HFF-Myc (cell line): ENCODE measurements at regions not wholly inside any gene's neighbourhood (a gene's known extent, or its start where the extent isn't known, plus 50 kb on each side); places are given as distances from the start of the nearest gene placed in this dataset.

Experiments used
- DNase-seq: peaks from one replicate; pipeline ENCODE4 v3.0.0-alpha.2; 2011; ENCODE audit warnings: low read depth; ENCODE audit errors: extremely low read depth
- H3K4me3 ChIP-seq: replicated peaks from 2 replicates; pipeline ENCODE4 v1.5.1; 2011; ENCODE audit warnings: low read depth, mild to moderate bottlenecking, control low read depth, low read length
- TF ChIP-seq, protein P1 (sequence below): IDR thresholded peaks from 2 replicates; pipeline ENCODE4 v1.5.1; 2012; ENCODE audit warnings: mild to moderate bottlenecking, low read depth, low read length, control low read depth; ENCODE audit errors: missing control alignments

DNA sequence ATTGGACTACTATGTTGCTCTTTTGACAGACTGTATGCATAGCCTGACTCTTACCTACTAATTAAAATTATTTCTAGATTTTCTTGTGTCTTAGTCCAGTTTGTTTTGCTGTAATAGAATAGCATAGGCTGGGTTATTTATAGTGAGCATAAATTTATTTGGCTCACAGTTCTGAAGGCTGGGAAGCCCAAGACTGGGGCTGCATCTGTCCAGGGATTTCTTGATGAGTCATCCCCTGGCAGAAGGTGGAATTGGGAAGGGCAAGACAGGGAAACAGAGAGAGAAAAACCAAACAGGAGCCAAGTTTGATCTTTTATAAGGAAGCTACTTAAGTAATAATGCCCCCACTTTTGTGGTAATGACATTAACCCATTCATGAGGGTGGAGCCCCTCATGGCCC is 759.2 kb upstream of the LRFN5 start:
- no peak for DNase-seq
- H3K4me3 ChIP-seq = no peak overlapping the region
- TF ChIP-seq, protein P1, sequence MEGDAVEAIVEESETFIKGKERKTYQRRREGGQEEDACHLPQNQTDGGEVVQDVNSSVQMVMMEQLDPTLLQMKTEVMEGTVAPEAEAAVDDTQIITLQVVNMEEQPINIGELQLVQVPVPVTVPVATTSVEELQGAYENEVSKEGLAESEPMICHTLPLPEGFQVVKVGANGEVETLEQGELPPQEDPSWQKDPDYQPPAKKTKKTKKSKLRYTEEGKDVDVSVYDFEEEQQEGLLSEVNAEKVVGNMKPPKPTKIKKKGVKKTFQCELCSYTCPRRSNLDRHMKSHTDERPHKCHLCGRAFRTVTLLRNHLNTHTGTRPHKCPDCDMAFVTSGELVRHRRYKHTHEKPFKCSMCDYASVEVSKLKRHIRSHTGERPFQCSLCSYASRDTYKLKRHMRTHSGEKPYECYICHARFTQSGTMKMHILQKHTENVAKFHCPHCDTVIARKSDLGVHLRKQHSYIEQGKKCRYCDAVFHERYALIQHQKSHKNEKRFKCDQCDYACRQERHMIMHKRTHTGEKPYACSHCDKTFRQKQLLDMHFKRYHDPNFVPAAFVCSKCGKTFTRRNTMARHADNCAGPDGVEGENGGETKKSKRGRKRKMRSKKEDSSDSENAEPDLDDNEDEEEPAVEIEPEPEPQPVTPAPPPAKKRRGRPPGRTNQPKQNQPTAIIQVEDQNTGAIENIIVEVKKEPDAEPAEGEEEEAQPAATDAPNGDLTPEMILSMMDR = no peak

DNA sequence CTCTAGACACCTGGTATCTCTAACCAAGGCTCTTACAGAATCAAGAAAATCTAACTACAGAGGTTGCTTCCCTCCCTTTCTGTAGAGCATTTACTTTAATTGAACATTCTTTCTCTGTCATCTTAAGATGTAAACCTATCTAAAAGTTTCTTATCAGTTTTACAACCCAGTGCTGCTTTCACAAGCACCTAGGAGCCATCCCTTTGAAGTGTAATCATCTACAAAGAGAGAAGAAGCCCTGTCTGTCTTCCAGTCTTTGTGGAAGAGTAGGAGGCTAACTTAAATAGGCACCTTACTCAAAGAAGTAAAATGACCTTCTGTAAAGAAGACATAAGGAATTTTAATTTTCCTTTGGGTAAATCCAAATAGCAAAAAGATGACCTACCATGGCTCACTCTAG is 763.9 kb upstream of the LRFN5 start:
- H3K4me3 ChIP-seq = no peak overlapping the region
- no peak for DNase-seq
- TF ChIP-seq, protein P1 = no peak

DNA sequence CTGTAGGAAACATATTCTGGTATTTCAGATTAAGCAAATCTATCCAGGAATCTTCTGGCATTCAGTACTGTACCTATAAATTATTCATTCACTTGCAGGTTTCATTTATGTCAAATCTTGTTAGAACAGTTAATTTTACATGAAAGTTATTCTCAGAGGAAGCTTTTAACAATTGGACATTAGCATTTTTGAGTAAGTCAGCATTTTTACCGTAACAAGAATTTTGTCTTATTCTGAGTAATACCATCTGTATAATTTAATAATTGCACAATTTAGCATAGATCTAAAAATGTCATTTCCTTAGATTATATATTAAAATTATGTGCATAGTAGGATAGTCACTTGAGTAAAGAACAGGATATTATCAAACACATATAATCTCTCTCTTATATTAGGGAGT is 764.8 kb upstream of the LRFN5 start:
- no peak overlapping the region for H3K4me3 ChIP-seq
- TF ChIP-seq, protein P1 = no peak

DNA sequence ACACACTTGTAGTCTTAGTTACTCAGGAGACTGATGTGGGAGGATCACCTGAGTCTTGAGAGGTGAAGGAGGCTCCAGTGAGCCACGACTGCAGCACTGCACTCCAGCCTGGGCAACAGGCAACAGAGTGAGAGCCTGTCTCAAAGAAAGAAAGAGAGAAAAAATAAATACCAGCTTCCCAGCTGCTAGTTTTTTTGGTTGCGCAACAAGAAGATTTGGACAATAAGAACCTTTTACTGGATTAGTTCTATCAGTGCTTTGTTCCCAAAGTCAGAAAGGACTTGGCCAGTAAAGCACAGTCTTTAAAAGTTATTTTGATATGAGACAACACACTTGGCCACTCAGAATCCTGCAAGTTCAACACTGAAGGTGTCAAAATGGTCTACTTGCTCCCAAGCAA is 768.1 kb upstream of the LRFN5 start:
- DNase-seq = no peak

More for the DNA sequence above, 764.8 kb upstream of the LRFN5 start:
- no peak for DNase-seq

DNA sequence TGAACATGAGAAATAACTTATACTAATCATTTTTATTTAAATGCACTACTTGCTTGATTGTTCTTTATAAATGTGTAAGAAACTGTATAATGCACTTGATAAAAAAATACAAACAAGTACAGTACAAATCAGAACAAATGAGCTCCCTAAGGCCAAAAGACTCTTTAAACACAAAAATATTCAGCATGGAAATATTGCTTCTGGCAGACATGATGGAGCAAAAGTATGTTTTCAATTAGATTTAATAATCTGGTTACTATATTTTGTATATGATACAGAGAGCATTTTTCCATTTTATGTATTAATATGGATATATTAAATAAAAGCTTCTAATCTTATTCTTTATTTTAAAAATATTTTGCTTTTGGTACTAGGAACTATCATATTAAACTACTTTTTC is 800.2 kb upstream of the LRFN5 start:
- DNase-seq = no peak
- no peak overlapping the region for H3K4me3 ChIP-seq
- TF ChIP-seq, protein P1 = no peak

More for the DNA sequence above, 768.1 kb upstream of the LRFN5 start:
- no peak overlapping the region for H3K4me3 ChIP-seq
- TF ChIP-seq, protein P1 = no peak

DNA sequence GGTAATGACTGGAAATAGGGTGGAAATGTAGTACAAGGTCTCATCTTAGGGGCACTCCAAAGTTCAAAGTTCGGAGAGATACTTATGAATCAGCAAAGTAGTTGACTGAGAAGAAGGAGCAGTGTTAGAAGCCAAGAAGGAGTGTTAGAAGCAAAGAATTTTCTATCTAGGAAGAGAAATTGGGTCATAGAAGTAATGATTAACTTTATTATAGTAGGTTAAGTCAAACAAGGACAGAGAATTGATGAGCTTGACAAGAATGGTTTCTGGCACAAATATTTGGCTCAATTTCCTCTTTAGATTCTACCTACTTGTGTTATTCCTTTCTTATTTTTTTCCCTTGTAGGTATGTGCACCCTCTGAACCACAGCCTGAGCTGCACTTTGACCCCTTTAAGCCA is 810.5 kb upstream of the LRFN5 start:
- no peak overlapping the region for H3K4me3 ChIP-seq
- TF ChIP-seq, protein P1 = no peak
- no peak for DNase-seq

DNA sequence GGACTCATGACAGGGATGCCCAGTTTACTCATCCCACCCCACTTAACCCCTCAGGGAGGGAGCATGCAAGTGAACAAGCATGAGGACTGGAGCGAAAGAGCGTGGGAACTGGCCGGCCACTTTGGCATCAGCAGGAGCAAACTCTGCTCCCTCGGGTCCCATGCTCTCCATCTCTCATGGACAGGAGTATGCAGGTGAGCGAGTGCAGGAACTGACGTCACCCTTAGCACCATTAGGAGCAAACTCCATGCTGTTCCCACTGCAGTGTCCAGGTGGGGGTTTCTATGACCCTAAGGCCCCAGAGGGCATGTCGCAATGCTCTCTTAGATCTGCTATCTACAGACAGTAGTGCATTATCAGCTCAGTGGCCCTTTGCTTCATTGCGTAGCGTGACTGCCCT is 821.8 kb upstream of the LRFN5 start:
- TF ChIP-seq, protein P1 = no peak
- no peak overlapping the region for H3K4me3 ChIP-seq
- DNase-seq = no peak
